Upper lobe of left lung (tissue), 4 donors: ENCODE measurements at regions not wholly inside any gene's neighbourhood (a gene's known extent, or its start where the extent isn't known, plus 50 kb on each side); places are given as distances from the start of the nearest gene placed in this dataset.

ENCODE experiments used
- CTCF ChIP-seq, 6 experiments: fragments of 450-650 bp in 4 of 6; fragments of 200-600 bp in 2 of 6; sonication (generic) in 2 of 6; IDR thresholded peaks; one replicate each; pipeline ENCODE4 v1.5.1; 2016 to 2019; ENCODE audit warnings: antibody characterized with exemption in 6 of 6
- POLR2A ChIP-seq, 4 donors: fragments of 450-650 bp; IDR thresholded peaks; one replicate each; pipeline ENCODE4 v1.5.1; 2016 to 2017; ENCODE audit warnings: antibody characterized with exemption in 4 of 4, mild to moderate bottlenecking in 2 of 4

GRCh38 chr14:58705066-58705465, 67.3 kb downstream of the DACT1 start:
- TF ChIP-seq CTCF (IDR thresholded peaks at IDR 0.05) (no peak), POLR2A (IDR thresholded peaks at IDR 0.05) (no peak)
